CD4-positive, alpha-beta T cell treated with Interleukin-17A for 1 hour (primary cell): ENCODE measurements at regions not wholly inside any gene's neighbourhood (a gene's known extent, or its start where the extent isn't known, plus 50 kb on each side); places are given as distances from the start of the nearest gene placed in this dataset.

Experiments used
- DNase-seq: peaks from one replicate; pipeline ENCODE4 v3.0.0-alpha.2; 2020

DNA sequence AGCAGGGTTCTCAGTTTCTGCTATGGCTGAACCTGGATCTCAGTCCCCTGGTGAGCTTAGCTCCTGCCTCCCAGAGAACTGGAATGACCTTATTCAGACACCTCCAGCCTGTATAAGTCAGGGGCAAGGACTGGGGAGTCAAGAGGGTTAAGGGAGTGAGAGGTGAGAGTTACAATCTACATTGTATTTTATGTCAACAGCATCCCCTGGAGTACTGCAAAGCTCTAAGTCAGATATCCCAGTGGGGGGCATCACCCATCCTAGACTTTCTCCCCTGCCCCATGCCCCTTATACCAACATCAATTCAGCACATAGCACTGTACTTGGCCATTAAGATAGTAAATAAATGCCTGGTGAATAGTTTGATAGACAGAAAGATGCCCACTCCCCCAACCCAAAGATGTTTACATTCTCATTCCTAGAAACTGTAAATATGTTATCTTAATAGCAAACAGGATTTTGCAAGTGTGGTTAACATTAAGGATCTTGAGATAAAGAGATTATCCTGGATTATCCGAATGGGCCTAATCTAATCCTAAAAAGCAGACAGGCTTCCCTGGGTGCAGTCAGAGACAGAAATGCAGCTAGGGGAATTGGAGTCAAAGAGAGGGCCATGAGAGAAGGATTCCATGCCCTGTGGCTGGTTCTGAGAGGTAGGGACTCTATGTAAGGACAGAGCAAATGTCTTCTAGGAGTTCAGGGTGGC lies 132.3 kb upstream of the RASGRP1 start:
- no peak for DNase-seq

DNA sequence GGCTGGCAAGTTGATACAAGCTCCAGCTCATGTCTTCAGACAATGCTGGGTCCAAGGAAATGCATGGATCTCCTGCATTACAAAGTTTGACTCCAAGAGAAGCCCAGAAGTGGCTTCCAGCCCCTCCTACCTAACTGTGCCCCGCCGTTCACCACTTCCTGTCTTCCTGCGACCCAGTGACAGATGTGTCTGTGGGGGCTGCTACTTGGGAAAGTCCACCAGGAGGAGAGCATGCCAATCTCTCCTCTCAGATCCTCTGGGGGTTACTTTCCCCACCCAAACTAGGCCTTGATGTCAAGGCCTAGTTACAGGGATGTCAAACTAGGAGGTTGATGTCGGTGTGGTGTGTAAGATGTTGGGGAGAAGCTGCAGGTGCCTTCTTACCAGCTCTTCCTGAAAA lies 133.6 kb upstream of the RASGRP1 start:
- peak; percentile 36 for DNase-seq

DNA sequence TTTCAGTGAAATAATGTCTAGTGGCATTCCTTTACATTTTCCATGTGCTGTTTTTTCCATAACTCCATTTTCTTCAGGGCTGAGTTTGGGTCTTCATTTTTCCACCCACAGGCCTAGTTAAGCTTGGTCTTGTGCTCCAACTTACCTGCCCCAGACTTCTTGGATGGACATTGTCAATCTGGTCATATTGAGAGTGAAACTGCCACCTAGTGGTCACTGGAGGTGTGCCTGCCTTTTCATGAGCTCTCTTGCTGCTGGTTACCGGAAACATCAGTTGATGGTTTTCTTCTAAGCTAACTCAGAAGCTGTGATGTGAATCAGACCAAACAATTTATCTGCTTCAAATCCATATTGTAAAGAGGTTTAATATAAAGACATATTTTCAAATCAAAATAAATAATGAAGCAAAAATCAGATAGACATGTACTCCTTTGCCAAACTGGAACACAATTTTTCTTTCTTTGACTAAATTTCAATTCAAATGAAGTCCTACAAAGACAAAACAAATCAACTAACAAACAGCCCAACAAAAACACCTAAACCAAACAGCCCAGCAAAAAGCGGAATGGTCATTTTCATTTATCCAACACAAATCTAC lies 135.1 kb upstream of the RASGRP1 start:
- peak; percentile 83 for DNase-seq

DNA sequence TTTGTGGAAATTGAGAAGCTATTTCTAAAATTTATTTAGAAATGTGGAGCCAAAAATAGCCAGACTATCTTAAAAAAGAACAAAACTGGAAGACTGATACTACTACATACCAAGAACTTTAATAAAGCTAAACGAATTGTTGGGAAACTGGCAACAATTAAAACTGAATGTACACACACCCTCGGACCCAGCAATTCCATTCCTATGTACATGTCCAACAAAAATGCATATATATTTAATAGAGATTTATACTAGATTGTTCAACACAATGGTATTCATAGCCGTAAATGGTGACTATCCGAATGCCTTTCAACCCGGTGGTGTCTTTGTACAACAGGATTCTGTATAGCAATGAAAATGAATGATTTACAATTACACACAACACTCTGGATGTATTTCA lies 136.5 kb upstream of the RASGRP1 start:
- DNase-seq, result no peak

DNA sequence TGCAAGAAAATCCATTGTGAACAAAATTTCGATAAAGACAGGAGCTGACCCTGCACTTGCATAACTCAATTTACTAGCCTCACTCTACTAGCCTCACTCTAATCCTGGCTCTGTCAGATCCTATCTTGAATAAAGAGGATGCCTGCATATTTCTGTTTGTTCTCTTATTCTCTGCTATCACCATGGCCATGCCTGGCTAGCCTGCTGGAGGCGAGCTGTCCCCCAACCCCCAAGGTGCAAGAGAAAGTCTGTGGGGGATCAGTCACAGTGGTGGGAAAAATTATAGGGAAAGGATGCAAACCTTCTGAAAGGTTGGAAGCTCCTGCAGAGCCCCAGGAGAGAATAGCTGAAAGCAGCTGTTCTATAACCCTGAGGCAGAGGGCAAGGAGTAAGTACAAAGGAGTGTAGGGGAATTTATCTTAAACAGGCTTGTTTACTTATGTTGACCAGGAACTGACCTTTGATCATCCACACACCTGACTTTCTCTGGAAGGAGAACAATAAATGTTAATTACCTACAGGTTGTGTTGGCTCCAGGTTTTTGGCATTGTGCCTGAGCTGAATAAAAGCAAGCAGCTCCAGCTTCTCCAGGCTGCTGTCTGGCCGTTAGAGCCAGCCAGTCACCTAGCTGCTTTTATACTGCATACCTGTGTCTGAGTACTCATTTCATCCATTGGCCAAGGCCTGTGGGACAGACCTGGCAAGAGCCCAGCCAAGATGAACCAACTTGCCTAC lies 137.7 kb upstream of the RASGRP1 start:
- DNase-seq, result no peak

DNA sequence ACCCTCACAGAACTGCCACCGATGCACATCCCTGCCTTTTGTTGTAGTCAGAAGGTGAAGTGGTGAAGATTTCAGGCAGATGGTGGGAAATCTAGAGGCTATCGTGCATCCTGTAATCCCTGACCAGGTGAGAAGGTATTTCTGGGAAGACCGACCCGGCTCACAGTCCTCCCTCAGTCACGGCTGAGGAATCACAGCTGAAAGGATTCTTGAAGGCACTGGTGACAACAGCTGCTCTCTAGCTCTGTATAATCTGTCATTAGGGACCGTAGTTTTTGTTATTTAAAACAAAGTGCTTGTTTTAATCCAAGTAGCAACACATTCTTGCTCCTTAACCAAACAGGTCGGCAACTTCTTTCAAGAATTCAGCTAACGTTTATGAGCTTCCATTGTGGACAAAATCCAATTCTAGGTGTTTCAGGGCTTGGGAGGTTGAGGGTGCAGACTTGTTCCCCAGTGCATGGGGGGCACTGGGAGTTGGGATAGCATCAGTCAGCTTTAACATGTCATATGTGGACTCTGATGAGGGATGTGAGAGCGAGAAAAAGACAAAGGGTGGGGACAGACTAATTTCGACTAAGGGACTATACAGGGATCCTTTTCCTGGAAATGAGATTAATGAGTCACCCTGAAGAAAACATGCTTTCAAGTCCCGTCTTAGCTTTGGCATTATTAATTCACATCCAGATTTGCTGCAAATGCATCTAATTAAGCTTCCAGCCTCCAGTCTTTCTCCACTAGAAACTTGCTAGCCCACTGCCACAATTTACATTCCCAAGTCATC lies 141.0 kb upstream of the RASGRP1 start:
- DNase-seq, result no peak

DNA sequence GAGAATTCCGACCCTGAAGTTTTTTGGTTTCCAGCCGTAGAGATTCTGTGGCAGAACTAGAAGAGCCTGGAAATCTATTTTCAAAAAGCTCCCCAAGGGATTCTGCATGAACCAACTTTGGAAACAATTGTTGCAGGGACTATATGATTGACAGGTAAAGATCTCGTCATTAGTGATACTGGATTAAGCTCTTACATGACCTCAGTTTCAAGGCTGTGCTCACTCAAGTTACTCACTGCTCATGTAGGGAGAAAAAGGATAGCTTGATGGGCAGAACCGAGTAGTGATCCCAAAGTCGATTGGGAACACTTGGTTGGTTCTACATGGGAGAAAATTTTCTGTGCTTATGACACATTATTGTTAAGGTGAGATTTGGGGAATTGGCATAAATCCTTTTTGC lies 142.3 kb upstream of the RASGRP1 start:
- no peak for DNase-seq

DNA sequence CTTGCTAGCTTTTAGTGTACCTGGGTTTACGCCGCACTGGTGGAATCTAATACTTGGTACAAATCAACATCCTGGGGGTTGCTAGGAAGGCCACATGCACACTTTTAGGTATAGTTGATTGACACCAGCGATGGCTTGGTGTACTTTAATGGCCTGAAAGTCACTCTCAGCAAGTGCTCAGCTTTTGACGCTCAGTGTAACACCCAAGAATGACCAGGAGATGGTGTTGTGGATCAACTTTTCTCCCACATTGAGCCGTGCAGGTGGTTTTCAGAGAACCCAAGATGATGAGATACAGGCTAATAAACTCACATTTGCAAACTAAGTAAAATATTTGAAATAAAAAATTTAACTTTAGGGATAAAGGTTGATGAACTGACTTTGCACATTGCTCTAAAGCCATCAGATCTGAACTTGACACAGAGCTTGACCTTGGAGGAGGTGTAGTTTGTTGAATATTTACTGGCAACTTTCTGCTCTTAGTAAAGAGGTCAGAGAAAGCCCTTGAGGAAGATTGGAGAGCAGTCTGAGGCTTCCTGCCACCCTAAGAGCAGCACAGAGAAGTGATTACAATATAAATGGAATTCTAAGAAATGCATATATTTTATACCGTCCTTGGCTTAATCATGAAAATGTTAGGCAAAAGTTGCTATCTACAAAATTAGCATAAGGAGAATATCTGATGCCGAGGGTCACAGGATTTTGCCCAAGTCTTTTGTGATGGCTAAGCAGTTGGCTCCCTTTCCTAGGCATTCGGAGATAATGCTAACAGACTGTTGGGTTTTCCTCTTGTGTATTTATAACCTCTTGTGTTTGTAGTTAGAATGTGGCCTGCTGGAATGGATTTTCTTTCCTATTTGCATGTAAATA lies 143.4 kb upstream of the RASGRP1 start:
- peak; percentile 66 for DNase-seq

DNA sequence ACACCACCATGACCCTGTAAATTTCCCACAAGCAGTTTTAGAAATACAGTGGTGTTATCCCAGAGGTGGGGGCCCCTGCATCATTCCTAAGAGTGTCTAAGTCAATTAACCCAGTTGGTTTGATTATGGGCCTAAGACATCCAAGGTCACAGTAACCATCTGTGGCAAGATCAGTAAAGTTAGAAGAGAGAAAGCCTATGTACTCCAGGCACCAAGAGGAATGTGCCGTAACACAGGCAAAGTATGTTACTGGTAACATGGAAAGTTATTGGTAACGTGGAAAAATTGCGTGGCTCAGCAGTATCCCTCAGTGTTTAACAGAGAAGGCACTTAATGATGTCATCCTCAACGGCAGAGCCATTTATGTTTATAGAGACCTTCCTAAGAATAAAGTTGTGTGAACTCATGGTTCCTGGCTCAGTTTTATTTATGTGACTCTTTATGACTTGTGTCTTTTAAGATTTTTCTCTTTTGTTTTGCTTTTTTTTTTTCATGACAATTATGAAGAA lies 144.1 kb upstream of the RASGRP1 start:
- no peak for DNase-seq

DNA sequence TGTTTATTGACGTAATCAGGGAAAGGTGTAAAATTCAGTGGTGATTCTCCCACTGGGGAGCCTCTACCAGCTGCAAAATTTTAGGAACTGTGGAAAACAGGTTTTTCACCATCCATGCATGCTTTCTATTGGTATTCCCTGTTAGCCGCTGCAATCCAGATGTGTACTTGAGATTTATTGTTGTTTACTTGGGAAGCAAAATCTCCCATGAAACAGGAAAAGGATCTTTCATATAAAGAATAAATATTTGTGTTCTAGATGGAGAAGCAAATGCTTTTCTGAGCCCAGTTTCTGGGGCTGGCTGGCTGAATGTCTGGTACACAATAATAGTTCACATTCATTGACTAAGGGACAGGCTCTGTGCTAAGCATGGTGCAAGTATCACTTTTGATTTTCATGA lies 144.6 kb upstream of the RASGRP1 start:
- no peak for DNase-seq

DNA sequence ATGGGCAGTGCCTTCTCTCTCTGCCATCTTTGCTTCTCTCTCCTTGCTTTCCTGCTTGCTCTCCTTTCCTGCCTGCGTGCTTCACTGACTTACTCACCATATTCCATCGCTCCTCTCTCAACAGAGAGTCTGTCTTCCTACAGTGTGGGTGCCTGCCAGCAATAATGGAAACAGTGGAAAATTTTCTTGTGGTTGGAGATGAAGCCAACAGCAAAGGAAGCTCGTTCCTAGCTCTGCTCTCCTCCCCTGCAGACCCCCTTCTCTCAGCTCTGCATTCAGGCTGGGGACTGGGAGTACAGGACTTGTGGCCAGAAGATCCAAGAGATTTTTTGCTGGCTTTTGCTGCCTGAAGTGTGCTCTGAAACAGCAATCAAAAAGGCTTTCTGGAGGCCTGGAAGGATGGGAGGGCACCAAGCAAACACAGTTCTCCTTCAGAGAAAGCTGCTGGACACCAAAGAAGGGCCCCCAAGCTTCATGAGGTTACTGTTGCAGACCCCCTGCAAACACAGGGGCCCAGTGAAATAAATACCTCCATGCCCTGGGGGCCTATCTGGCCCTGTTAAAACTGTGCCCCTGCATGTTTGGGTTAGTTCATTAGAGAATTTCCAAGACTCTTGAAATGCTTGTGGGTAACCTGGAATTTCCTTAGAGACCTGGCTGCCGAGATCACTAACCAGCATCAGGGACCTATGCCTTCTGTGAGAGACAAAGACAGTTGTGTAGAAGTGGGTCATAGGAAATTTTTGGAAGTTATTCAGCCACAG lies 149.9 kb upstream of the RASGRP1 start:
- no peak for DNase-seq

DNA sequence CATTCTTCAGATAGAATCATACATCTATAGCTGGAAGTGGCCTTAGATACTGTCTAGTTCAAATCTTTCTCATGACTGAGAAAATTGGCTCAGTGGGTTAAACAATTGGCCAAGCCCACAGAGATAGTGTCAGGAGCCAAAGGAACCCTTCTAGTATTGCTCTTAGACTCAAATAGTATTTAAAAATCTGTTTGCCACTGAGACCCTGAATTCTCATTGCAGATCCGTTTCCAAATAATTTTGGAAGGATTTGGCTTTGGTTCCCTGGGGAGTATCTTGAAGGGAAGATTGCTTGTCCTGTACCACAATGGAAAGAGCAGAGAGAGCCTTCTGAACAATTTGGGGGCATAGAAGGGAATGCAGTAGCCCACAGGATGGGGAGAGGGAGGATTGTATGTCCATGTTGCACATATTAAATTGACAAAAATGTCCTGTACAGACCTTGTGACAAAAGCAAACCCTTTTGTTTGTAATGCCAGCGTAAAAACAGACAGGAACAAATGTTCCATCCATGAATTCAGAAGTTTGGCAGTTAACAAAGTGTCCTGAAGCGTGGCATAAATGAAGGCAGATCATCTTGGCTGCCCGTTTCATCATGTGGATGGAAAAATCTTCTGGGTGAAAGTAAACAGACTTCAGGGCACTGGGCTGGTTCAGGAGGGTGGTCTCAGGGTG lies 156.4 kb upstream of the RASGRP1 start:
- DNase-seq, result no peak

DNA sequence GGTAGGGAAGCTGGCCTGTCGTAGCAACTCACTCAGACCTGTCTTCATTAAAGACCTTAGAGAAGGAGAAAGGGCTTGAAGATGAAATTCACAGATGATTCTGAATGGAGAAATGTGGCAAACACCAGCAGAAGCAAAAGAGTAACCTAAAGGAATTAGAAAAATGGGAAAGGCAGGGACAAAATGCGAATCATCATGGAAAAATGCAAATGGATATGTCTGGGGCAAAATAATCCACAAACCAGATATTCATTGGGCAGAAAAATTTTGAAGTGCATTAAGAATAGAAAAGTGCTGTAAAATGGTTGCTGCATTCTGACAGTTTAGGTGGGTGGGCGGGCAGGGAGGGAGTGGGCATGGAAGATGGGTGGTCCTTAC lies 156.9 kb upstream of the RASGRP1 start:
- no peak for DNase-seq

DNA sequence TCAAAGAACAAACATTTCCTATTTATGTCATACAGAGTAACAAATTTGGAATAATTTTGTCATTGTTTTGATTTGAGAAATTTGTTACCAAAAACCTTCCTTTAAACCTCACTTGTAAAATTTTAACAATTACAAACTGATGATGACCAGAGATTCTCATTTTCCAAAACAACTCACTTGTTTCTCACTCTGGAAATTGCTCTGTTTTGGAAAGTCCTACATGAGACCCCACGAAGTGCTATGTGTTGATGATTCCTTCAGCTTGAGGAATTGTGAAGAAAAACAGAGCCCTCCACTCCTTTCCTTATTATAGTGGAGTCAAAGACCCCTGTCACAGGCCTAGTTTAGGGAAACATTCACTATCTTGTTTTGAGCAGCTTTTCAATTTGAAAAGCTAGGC lies 157.6 kb upstream of the RASGRP1 start:
- no peak for DNase-seq

DNA sequence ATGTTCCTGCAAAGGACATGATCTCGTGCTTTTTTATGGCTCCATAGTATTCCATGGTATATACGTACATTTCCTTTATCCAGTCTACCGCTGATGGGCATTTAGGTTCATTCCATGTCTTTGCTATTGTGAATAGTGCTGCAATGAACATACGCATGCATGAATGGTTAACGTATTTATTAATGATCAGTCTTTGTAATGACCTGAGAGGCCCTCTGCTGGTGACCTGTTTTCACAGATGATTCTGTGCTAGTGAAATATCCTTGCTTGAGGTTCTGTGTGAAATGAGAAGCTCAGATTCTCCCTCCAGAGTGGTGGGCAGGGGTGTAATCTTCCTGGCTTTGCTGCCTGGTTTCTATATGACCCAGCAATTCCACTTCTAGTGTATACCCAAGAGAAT lies 160.2 kb upstream of the RASGRP1 start:
- DNase-seq, result no peak

DNA sequence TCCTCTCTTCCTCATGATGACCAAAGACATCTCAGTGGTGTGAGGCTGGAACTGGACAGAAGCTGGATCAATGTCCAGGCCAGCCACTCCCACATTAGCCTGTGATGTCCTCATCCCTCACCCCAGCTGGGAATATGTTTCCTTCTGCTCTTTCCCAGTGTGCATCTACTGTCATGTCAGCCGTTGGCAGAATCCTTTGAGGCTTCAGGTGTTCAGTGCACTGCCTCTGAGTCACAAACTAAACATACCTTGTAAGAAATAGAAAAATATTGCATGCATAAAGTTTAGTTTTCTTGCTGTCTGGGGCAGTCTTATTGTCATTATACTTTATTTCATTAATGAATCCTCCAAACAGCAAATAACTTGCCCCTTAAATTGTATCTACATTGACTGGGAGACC lies 161.6 kb upstream of the RASGRP1 start:
- DNase-seq, result no peak

DNA sequence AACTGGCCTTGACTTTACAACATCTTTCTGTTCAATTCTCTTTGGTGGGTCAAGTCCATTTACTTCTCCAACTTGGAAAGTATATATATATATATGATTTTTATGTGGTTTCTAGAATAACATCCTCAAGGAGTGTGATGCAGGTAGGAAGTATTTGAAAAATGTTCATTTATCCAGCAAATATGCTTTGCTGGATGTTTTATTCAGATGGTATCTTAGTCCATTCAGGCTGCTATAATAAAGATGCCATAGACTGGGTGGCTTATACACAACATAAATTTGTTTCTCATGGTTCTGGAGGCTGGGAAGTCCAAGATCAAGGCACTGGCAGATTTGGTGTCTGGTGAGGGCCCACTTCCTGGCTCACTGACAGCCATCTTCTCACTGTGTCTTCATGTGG lies 168.7 kb upstream of the RASGRP1 start:
- no peak for DNase-seq

DNA sequence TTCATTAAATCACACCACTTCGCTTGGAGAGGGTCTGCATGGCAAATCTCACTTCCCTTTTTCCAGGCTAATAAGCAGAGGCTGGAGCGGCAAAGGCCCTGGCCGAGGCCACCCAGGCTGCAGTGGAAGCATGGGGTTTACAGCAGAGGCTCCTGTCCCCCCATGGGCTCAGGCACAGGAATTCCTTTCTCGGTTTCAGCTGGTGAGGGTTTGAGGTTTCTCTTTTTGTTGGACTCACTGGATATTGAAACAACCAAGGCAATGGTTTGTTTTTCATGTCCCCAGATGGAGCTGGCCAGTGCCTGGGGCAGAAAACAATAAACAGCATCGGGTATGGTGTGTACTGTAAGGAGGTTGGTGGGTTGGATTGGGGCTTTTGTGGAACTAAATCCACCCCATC lies 175.6 kb upstream of the RASGRP1 start:
- no peak for DNase-seq

DNA sequence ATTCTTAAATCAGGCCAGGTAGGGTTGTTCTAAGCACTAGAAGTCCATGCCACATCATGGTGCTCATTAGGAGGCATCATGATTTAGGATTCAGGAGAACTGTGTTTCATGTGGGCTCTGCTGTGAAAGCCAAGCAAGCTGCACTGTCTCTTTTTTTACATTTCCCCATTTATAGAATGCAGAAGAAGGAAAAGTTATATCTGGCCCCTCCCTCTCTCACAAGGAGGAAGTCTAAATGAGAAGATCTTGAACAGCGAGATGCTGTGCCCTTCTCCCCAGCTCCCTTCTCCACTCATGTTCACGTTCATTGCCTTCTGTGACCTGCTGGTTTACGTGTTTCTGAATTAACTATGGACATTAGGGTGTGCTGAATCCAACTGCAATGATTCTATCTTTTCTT lies 178.5 kb upstream of the RASGRP1 start:
- DNase-seq, result no peak

DNA sequence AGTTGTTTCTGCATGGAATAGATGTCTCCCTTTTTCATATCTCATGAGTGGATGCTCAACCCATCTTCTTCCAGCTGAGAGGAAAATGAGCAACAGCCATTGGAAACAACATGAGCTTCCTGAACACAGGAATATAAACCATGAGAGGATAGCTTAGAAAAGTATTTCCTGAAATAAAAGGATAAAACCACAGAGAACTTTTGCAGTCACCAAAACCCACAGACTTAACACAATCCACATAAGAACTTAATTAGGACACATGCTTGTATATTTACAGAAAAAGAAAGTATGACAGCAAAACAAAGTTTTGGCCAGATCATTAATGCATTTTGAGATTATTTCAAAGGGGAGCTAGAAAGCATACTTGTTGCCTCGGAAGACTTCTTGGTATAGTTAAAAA lies 180.5 kb upstream of the RASGRP1 start:
- DNase-seq, result no peak

DNA sequence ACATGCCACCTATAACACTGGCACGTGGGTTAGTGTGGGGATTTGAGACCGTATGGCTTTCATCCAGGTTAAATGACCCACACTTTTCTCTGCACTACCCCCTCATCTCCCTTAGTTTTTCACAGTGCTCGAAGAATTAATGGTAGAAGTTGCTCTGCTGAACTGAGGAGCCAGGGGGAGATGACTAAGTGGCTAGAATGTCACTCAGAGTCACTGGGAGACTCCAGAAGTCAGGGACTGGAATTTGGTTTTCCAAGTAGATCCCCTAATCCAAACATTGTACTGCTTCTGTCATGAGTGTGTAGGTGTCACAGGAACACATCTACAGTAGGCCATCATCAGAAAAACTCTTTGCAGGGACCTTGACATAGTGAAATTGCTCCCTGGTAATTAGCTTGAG lies 181.0 kb upstream of the RASGRP1 start:
- no peak for DNase-seq
